ENCODE measurements at regions not wholly inside any gene's neighbourhood (a gene's known extent, or its start where the extent isn't known, plus 50 kb on each side); places are given as distances from the start of the nearest gene placed in this dataset.
"Not testable (repeated sequence)": the region's sequence is repeated elsewhere in the genome, so short reads cannot be mapped to it uniquely, and the experiment has no call there.

DNA sequence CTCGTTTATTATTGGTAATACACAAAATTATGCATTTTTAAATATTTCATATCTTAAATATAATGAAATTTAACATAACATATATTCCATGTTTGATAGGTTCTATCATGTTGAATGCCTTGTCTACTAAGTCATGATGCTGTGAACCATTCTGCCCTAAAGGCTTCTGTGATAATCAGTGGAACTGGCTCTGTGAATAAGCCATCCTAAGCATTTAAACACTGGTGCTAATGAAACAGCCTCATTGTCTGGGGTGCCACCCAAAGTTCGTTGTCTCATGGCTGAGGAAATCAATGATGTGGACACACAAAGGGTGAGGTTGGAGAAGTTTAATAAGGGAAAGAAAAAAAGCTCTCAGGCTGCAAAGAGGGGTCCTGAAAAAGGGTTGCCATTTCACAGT is 264.7 kb upstream of the ZRANB2 start:
- DNase-seq: no peak

DNA sequence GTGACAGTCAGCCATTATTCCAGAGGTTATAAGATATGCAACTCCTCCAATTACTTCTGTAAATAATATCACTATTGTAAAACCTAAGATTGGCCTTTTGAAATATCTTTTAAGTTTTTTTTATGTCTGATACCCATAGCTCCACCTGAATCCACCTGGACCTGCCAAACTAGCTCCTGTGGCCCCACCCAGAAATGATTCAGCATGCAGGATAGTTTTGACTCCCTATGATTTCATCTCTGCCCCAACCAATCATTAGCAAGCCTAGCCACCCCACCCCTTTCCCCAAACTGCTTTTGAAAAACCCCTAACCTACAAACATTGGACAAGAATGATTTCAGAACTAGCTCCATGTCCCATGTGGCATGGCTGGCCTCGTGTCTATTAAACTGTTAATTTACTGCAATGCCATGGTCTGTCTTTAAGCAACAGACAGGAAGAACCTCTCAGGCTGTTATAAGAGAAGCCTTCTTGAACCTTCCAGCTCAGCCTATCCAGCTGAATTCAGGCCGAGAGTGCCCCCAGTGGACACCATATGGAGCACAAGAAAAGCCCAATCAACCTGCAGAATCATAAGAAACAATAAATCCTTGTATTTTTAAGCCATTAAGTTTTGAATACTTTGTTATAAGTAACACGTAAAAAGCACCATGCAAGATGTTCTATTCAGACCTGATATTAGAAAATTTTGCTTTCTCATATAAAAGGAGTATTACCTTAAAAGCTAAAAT is 263.0 kb upstream of the ZRANB2 start:
- no peak for DNase-seq

DNA sequence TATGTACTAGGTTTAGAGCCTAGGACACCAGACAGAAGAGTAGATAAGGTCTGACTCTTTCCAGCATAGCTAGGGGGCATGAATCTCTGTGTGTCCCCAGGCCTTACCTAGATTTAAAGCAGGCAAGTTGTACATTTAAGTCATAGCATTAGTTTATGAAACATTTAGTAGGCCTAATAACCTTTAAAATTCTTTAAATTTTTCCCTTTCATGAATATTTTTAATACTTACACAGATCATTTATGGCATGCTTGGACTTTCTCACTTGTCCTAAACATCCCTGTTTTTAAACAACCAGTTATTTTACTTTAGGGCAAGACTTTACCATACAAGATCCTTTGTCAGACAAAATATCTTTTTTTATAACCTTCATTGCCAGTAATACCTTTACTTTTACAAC is 258.4 kb upstream of the ZRANB2 start:
- no peak for DNase-seq

DNA sequence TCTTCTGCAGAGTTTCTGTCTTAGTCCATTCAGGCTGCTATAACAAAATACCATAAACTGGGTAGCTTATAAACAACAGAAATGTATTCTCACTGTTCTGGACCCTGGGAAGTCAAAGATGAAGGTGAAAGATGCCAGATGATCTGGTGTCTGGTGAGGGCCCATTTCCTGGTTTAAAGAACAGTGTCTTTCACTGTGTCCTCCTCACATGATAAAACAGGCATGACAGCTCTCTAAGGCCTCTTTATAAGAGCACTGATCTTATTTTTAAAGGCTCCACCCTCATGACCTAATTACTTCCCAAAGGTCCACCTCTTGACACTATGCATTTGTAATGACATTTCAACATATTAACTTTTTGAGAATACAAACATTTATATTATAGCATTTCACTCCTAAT is 250.2 kb upstream of the ZRANB2 start:
- no peak for DNase-seq

DNA sequence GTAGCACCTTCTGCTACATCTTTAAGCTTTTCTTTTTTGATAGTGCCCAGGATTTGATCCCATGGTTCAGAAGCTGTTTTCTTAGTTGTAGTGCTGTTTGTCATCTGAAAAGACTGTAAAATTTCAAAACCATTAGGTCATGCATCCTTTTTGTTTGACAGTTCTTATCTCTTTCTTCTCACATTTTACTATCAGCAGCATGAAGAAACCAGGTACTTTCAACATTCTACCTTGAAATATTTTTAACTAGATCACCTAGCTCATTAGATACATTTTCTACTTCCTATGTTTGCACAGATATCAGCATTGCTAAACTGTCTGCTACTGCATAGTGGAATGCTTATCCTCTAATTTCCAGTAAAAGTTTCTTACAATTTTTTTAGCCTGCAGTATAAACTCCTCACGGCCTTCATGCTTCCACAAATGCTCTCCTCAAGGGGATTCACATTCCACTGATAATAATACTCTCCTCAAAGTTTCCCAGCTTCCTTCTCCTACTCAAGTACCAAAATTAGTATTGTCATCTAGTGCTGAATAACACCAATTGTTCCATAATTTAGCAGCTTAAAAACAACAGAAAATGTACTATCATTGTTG is 243.9 kb upstream of the ZRANB2 start:
- no peak for DNase-seq

DNA sequence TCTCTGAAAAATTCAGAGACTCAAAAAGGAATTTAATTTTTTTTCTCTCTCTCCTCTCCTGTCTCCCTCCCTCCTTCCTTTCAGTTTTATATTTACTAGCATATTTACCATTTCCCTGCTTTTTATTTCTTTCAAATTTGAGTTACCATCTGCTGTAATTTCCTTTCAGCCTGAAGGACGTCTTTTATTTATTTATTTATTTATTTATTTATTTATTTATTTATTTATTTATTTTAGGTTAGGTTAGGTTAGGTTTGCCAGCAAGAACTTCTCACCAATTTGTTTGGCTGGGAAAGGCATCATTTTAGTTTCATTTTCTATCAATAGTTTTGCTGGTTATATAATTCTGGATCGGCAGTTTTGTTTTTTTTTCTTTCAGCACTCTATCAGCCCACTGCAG is 231.7 kb upstream of the ZRANB2 start:
- DNase-seq: no peak

DNA sequence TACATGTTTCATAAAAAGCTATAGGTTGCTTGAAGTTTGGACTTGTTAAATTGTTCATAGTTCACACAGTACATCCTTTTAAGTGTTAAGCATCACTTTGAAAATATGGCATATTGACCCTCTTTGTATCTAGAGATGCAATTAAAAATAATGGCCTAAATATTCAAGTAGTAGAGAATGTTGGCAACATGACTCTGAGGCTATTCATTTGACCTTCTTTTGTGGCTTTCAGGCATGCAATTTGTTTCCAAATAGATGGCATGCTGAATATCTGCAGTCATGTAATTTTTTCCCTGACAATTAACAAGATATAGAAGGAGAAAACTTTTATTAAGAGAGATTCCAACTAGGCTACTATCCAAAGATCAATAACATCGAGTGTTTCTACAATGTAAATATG is 230.5 kb upstream of the ZRANB2 start:
- no peak for DNase-seq

DNA sequence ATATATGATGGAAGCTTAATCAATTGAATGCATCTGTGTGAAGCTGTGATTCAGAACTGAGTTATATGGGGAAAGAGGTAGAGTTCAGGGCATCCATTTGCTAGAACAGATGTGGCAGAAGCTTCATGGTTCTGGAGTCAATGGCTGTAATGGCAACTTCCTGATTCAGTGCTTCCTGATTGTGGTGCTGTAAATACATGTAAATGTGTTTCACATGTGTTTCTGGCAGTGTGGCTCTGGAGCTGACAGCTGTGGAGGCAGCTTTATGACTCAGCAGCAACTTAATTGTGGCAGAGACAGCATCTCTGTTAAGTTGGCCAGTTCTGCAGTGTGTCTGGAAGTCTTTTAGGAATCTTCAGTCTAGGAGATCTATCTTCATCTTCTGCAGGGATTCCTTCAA is 226.6 kb upstream of the ZRANB2 start:
- DNase-seq: no peak

DNA sequence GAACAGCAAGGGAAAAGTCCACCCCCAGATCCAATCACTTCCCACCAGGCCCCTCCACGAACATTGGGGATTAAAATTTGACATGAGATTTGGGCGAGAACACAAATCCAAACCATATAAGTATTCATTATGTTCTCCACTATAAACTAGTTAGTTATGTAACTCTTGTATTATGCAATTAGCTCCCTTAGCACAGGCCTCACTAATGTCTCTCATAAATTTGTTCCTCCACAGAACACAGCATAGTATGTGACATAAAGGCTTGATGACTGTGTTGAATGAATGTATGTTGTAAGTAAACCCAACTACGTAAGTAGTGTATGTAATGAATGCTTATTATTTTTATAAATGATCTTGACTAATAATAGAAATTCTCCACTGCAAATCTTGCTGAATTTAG is 223.3 kb upstream of the ZRANB2 start:
- no peak for DNase-seq

DNA sequence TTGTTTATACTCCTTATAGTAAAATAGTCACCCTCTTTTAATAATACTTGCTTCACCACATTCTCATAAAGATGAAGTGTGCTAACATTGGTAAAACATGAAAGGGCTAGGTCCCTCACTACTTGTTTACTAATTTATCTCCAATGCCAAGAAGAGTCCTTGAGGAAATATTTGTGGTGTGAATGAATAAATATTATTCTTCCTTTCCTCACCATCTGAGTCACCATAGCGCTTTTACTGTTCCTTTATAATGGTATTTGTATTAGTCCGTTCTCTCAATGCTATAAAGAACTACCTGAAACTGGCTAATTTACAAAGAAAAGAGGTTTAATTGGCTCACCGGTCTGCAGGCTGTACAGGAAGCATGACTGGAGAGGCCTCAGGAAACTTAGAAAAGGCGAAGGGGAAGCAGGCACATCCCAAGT is 222.8 kb upstream of the ZRANB2 start:
- DNase-seq: no peak

DNA sequence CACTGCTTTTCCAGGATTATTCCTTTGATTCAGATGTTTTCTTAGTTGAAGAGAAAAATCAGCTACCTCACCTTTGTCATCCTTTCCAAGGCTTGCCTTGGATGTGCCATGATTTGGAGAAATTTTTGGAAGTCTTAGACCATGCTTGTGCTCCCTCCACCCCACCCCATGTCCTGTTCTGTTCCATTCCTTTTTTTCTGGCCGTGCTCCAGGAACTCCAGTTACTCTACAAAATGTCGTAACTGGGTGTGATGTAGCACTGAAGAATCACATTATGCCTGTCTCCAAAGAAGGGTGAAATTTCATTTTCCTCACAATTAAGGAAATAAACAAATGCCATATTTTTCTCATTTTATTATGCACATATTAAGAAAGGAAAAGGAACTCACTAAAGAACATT is 217.8 kb upstream of the ZRANB2 start:
- DNase-seq: no peak

DNA sequence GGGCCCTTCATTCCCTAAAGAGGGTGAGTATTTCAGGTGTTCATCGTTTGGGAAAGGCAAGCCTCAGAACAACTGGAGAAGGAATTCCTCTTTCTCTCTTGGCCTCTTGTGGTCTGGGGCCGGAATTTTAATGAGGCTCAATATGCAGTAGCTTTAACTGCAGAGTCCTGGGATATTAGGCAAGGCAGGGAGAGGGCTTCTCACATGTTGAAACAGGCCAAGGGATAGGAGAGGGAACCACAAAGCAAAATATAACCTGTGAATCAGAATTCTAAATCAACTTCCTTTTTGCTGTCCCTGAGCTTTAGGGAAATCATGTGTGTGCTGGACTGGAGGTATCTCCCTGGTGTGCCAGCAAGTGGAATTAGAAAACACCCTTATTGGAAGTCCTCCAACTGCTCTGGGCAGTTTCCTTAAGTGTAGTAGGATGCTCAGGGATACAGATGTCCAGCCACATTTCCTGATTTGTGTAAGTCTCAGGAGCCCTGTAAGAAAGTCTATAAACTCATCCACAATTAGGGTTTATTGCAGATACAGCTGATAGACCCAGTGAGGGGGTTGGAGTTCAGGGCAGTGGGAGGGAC is 215.8 kb upstream of the ZRANB2 start:
- no peak for DNase-seq

DNA sequence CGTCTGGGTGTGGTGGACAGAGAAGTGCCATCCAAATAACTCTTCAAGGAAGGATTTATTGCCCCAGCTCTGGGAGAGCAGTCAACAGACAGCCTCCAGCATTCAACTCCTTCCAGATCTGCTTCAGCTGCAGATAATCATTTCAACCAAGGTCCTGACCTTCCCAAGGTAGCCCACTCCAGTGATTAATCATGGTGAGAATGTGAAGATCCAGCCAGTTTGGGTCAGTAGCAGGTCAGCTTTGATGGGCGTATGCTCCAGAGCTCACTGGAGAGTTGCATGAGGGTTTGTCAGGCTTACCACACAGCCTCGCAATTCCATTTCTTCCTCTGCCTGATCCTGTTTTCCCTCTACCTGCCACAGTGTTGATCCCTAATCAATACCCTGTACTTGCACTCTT is 214.5 kb upstream of the ZRANB2 start:
- no peak for DNase-seq

DNA sequence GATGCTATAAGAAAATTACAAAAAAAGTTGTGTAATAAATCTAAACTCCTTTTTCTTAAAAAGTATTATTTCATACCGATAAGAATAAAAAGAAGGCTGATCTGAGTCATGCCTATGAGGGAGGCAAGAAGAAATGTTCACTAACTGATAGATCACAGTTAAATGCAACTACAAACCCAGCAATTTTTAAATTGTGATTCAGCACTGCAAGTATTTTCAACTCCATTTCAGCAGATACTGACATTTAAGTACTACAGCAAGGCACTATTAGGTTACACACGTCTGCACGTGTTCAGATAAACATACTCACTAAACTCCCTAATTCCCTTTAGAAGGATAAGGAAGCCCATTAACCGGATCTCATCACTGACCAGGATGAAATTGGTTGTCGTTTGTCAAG is 213.3 kb upstream of the ZRANB2 start:
- no peak for DNase-seq

DNA sequence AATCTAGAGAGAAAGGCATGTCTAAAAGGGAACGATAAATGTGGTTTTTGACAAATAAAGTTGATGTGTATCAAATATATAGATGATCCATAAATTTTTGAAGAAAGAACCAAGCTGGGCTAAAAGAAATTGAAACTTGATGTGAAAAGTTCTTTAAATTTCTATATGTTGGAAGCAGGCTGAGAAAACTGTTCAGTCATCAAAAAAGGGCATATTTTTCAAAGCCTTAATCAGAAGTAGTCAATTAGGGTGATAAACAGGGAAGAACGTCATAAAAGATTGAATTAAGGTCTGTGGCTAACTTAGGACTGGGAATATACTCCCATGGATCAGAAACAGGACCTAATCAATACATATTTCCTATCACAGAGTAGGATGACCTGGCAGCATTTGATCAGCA is 211.4 kb upstream of the ZRANB2 start:
- no peak for DNase-seq

DNA sequence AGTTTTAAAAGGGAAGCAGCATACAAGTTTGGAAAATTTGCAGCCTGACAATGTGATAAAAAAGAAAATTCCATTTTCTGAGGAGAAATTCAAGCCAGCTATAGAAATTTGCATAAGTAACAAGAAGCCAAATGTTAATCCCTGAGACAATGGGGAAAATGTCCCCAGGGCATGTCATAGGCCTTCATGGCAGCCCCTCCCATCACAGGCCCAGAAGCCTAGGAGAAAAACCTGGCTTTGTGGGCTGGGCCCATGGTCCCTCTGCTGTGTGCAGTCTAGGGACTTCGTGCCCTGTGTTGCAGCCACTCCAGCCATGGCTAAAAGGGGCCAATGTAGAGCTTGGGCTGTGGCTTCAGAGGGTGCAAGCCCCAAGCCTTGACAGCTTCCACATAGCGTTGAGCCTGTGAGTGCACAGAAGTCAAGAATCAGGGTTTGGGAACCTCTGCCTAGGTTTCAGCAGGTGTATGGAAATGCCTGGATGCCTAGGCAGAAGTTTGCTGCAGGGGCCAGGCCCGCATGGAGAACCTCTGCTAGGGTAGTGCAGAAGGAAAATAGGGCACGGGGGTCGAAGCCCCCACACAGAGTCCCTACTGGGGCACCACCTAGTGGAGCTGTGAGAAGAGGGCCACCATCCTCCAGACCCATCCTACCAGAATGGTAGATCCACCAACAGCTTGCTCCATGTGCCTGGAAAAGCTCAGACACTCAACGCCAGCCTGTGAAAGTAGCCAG is 209.8 kb upstream of the ZRANB2 start:
- not testable (repeated sequence) for DNase-seq

DNA sequence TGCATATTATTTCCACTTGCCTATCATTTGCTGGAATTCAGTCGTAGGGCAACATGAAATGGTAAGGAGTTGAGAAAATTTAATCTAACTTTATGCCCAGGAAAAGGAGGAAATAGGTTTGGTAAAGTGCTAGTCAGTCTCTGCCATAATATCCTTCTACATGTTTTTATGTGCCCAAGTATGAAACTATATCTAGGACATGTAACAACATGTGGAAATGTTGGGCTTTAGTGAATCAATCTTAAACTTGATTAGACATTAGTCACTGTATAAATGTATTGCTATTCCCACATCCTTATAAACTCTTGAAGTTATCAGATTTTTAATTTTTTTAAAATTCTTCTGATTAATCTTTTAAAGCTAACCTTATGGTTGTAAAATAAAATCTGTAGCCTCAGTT is 204.7 kb upstream of the ZRANB2 start:
- DNase-seq: no peak

DNA sequence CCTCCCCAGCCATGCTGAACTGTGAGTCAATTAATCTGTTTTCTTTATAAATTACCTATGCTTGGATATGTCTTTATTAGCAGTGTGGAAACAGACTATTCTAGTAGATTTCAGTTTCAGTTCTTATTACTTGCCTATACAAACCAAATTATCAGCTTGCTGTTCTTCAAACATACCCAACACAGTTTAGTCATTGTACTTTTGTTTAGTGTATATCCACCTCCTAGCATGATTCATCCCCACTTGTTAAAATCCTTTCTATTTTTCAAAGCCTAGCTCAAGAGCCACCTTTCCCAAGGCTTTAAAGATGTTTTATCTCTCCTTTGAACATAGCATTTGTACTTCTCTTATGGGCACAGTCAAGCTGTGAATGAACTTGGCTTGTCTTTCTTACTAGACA is 195.6 kb upstream of the ZRANB2 start:
- no peak for DNase-seq

DNA sequence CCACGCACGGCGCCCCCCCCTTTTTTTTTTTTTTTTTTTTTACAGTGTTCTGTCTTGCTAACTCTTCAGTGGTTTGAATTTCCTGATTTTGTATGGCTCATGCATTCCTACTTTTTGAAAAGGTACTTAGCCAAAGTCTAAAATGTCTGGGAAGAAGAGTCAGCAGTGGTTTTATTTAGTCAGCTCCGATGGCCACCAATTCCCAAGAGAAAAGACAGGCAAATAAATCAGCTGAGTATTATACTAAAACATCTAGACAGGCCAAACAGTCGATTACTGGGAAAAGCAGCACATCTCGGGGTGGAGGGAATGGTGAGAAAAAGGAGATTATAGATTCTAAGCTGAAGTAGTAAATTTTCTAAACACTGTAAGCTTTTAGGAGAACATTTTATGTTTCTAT is 192.5 kb upstream of the ZRANB2 start:
- no peak for DNase-seq

DNA sequence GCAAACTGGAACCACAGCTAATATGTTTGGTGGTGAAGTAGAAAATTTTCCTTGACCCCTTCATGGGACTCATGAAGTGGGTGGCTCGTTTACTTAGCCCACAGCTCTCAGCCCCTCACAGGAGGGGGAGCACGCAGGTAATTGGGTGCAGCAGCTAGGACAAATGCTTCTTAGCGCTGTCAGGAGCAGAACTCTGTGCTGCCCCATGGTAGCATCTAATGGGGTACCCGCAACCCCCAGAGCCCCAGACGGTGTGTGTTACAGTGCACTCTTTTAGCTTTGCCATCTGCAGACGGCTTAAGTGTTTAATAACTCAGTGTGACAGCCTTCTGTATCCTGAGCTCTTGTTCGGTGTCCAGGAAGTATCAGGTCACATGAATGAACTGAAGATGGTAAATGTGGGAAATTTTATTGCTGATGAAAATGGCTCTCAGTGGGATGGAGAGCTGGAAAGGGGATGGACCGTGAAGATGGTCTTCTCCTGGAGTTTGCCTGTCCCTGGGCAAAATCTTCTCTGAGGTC is 189.6 kb upstream of the ZRANB2 start:
- DNase-seq: no peak

DNA sequence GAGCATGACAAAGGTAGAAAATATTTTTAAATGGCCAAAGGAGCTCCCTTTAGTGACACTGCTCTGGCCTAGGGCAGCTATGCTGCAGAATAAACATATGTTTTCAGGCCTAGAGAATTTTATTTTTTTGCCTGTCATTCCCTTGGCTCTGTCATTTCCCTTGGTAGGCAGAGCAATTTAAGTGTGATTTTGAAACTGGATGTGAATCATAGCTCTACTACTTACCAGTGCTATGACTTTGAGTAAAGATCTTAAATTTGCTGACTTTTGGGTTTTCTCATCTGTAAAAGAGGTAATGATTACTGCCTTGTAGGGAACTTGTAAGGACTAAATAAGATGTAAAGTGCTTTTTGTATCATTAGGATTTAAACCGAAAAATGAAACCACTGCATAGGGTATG is 189.0 kb upstream of the ZRANB2 start:
- no peak for DNase-seq

DNA sequence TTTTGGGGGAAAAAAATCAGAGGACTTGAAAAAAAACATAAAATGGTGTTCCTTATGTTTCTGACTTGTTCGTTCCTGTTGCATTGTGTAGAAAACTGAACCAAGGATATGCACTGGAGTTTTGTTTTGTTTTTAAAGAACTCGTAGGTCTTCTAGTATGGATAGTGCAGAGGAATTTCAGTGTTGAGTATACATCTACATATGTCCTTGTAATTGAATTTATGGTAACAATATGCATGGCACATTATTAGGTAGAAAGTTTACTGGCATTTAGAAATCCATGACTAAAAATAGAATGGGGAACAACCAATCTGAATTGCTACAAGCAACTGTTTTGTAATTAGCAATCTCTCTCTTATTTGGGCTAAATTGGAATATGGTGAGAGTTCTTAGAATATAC is 188.3 kb upstream of the ZRANB2 start:
- DNase-seq: no peak

DNA sequence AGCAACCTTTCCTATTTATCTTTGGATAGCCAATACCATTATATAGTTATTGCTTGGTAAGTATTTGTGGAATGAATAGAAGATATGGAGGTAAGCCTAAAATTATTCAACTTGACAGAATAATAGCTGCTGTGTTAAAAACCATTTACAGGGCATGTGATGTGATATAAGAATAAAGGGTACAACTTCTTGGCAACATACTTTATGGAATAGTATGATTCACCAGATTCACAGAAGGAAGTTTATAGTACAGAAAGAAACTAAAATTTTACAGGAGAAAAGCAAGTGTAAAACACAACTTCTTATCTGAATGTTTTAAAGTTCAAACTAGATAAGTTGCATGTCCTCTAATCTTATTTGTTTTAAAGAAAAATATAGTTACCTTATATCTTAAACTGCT is 186.4 kb upstream of the ZRANB2 start:
- no peak for DNase-seq

DNA sequence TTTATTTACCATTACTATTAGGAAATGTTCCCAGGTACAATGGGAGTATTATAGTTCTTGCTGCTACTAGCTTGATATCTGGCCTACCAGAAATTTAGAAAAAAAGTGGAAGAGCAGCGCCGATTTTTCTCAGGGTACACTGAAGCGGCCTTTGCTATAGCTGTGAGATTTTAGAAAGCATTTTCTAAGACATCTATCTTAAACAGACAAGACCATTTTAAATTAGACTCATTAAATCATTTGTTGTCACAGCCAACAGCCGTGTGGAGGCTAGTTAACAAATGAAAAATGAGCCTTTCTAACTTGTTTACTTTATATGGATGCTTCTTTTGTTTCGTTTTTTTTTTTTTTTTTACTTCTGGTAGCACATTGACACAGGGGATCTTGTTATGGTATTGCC is 183.2 kb upstream of the ZRANB2 start:
- DNase-seq: no peak

Measured in cerebellar nuclear complex (tissue), 1 donor.